ENCODE measurements at regions not wholly inside any gene's neighbourhood (a gene's known extent, or its start where the extent isn't known, plus 50 kb on each side); places are given as distances from the start of the nearest gene placed in this dataset.

- ChIA-PET POLR2A (no interaction called here), CTCF (no interaction called here)
- Mint-ChIP-seq H3K4me1 (no peaks in the 10 kb centered on the region), H3K27me3 (ENCODE audit: low read depth) (peaks cover 6% of the 10 kb centered on the region), H3K27ac (no peak overlapping the region), H3K4me3 (no peak overlapping the region), H3K9me3 (no peaks in the 10 kb centered on the region), H3K36me3 (no peaks in the 10 kb centered on the region)
- TF ChIP-seq SMAD4 (CRISPR knock-in tag; IDR thresholded peaks at IDR 0.05): no peak
- DNase-seq (ENCODE audit: low spot score) (no peak), ATAC-seq (no peak)
These were observed 398.9 kb upstream of the NR2F2 start for GRCh38 chr15:95931619-95932018.

DNA sequence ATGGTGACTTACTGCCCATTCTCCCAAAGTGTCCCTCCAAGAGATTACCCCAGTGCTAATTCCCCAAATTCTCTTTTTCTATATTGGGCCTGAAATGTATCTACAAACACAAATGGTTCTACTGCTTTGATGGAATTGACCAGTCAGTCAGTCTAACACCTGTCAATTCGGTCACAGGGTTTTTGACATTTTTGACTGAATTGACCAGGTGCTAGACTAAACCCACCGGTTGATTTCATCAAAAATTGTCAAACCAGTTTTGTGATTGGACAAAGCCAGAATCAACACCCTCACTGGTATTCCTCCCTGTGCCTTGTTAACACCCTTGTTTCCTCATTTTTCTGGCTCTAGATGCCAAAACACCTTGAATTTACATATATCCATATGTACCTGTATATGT lies 398.4 kb upstream of the NR2F2 start:
- no peak overlapping the region for H3K27ac Mint-ChIP-seq
- no peak for DNase-seq (ENCODE audit: low spot score)
- peaks cover 9% of the 10 kb centered on the region for H3K27me3 Mint-ChIP-seq (ENCODE audit: low read depth)
- ChIA-PET POLR2A (no interaction called here), CTCF (no interaction called here)
- ATAC-seq: no peak
- H3K4me3 Mint-ChIP-seq: no peak overlapping the region
- no peak for TF ChIP-seq NFATC4 (CRISPR knock-in tag; IDR thresholded peaks at IDR 0.05)
- TF ChIP-seq CREM (CRISPR knock-in tag; IDR thresholded peaks at IDR 0.05): no peak
- TF ChIP-seq, protein P1, sequence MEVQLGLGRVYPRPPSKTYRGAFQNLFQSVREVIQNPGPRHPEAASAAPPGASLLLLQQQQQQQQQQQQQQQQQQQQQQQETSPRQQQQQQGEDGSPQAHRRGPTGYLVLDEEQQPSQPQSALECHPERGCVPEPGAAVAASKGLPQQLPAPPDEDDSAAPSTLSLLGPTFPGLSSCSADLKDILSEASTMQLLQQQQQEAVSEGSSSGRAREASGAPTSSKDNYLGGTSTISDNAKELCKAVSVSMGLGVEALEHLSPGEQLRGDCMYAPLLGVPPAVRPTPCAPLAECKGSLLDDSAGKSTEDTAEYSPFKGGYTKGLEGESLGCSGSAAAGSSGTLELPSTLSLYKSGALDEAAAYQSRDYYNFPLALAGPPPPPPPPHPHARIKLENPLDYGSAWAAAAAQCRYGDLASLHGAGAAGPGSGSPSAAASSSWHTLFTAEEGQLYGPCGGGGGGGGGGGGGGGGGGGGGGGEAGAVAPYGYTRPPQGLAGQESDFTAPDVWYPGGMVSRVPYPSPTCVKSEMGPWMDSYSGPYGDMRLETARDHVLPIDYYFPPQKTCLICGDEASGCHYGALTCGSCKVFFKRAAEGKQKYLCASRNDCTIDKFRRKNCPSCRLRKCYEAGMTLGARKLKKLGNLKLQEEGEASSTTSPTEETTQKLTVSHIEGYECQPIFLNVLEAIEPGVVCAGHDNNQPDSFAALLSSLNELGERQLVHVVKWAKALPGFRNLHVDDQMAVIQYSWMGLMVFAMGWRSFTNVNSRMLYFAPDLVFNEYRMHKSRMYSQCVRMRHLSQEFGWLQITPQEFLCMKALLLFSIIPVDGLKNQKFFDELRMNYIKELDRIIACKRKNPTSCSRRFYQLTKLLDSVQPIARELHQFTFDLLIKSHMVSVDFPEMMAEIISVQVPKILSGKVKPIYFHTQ (CRISPR knock-in tag; IDR thresholded peaks at IDR 0.05): no peak
- TF ChIP-seq, protein P2, sequence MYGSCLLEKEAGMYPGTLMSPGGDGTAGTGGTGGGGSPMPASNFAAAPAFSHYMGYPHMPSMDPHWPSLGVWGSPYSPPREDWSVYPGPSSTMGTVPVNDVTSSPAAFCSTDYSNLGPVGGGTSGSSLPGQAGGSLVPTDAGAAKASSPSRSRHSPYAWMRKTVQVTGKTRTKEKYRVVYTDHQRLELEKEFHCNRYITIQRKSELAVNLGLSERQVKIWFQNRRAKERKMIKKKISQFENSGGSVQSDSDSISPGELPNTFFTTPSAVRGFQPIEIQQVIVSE (CRISPR knock-in tag; IDR thresholded peaks at IDR 0.05; ENCODE audit: borderline replicate concordance): no peak
- no peak for TF ChIP-seq TP53 (CRISPR knock-in tag; IDR thresholded peaks at IDR 0.05)
- no peak for TF ChIP-seq TEAD1 (CRISPR knock-in tag; IDR thresholded peaks at IDR 0.05)
- TF ChIP-seq EMX1 (CRISPR knock-in tag; IDR thresholded peaks at IDR 0.05): no peak
- no peak for TF ChIP-seq NFE2L1 (CRISPR knock-in tag; IDR thresholded peaks at IDR 0.05)
- TF ChIP-seq NFYB (CRISPR knock-in tag; conservative IDR thresholded peaks at IDR 0.05; ENCODE audit: low read depth): no peak
- H3K9me3 Mint-ChIP-seq: no peaks in the 10 kb centered on the region
- H3K36me3 Mint-ChIP-seq: no peaks in the 10 kb centered on the region
- no peaks in the 10 kb centered on the region for H3K4me1 Mint-ChIP-seq

GRCh38 chr15:95932676-95933075 lies 397.8 kb upstream of the NR2F2 start:
- Mint-ChIP-seq H3K27me3 (ENCODE audit: low read depth) (peaks cover 10% of the 10 kb centered on the region), H3K9me3 (no peaks in the 10 kb centered on the region), H3K36me3 (no peaks in the 10 kb centered on the region), H3K4me1 (no peaks in the 10 kb centered on the region), H3K27ac (no peak overlapping the region), H3K4me3 (no peak overlapping the region)
- POLR2A ChIA-PET: no interaction called here
- ATAC-seq: no peak
- CTCF ChIA-PET: no interaction called here
- DNase-seq (ENCODE audit: low spot score): no peak
- TF ChIP-seq, protein P3, sequence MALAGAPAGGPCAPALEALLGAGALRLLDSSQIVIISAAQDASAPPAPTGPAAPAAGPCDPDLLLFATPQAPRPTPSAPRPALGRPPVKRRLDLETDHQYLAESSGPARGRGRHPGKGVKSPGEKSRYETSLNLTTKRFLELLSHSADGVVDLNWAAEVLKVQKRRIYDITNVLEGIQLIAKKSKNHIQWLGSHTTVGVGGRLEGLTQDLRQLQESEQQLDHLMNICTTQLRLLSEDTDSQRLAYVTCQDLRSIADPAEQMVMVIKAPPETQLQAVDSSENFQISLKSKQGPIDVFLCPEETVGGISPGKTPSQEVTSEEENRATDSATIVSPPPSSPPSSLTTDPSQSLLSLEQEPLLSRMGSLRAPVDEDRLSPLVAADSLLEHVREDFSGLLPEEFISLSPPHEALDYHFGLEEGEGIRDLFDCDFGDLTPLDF (CRISPR knock-in tag; IDR thresholded peaks at IDR 0.05): no peak
- TF ChIP-seq RELA (CRISPR knock-in tag; IDR thresholded peaks at IDR 0.05; ENCODE audit: borderline replicate concordance) (no peak), USF2 (CRISPR knock-in tag; IDR thresholded peaks at IDR 0.05) (no peak), IRF2 (CRISPR knock-in tag; IDR thresholded peaks at IDR 0.05; ENCODE audit: borderline replicate concordance, low read depth) (no peak), TEAD4 (CRISPR knock-in tag; IDR thresholded peaks at IDR 0.05) (no peak), ZNF263 (CRISPR knock-in tag; IDR thresholded peaks at IDR 0.05; ENCODE audit: low read depth) (no peak), NFE2L1 (CRISPR knock-in tag; IDR thresholded peaks at IDR 0.05) (no peak), JAZF1 (CRISPR knock-in tag; IDR thresholded peaks at IDR 0.05) (no peak), CREB1 (CRISPR knock-in tag; IDR thresholded peaks at IDR 0.05) (no peak), RORB (CRISPR knock-in tag; IDR thresholded peaks at IDR 0.05) (no peak), MAX (CRISPR knock-in tag; IDR thresholded peaks at IDR 0.05) (no peak)
- TF ChIP-seq, protein P1 (CRISPR knock-in tag; IDR thresholded peaks at IDR 0.05): no peak
- TF ChIP-seq, protein P4, sequence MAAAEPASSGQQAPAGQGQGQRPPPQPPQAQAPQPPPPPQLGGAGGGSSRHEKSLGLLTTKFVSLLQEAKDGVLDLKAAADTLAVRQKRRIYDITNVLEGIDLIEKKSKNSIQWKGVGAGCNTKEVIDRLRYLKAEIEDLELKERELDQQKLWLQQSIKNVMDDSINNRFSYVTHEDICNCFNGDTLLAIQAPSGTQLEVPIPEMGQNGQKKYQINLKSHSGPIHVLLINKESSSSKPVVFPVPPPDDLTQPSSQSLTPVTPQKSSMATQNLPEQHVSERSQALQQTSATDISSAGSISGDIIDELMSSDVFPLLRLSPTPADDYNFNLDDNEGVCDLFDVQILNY (CRISPR knock-in tag; IDR thresholded peaks at IDR 0.05): no peak
- TF ChIP-seq, protein P5, sequence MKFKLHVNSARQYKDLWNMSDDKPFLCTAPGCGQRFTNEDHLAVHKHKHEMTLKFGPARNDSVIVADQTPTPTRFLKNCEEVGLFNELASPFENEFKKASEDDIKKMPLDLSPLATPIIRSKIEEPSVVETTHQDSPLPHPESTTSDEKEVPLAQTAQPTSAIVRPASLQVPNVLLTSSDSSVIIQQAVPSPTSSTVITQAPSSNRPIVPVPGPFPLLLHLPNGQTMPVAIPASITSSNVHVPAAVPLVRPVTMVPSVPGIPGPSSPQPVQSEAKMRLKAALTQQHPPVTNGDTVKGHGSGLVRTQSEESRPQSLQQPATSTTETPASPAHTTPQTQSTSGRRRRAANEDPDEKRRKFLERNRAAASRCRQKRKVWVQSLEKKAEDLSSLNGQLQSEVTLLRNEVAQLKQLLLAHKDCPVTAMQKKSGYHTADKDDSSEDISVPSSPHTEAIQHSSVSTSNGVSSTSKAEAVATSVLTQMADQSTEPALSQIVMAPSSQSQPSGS (CRISPR knock-in tag; IDR thresholded peaks at IDR 0.05; ENCODE audit: borderline replicate concordance, low read depth): no peak
